ENCODE measurements at regions not wholly inside any gene's neighbourhood (a gene's known extent, or its start where the extent isn't known, plus 50 kb on each side); places are given as distances from the start of the nearest gene placed in this dataset.

DNA sequence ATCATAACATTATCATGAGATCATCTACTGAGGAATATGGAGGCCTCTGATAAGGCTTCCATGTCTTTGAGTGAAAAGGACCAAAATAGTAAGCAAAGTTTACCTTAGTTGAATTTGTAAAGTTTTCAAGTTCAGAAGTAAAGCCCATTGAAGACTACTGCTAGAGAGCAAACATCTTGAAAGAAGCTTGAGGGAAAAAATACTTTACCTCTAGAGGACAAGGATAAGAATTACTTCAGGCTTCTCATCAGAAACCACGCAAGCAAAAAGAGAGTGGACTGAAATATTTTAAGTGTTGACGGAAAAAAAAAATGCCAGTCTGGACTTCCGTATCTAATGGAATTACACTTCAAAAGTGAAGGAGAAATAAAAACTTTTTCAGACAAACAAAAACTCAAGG is 114.3 kb downstream of the MPP7 start:
- TF ChIP-seq, protein P1, sequence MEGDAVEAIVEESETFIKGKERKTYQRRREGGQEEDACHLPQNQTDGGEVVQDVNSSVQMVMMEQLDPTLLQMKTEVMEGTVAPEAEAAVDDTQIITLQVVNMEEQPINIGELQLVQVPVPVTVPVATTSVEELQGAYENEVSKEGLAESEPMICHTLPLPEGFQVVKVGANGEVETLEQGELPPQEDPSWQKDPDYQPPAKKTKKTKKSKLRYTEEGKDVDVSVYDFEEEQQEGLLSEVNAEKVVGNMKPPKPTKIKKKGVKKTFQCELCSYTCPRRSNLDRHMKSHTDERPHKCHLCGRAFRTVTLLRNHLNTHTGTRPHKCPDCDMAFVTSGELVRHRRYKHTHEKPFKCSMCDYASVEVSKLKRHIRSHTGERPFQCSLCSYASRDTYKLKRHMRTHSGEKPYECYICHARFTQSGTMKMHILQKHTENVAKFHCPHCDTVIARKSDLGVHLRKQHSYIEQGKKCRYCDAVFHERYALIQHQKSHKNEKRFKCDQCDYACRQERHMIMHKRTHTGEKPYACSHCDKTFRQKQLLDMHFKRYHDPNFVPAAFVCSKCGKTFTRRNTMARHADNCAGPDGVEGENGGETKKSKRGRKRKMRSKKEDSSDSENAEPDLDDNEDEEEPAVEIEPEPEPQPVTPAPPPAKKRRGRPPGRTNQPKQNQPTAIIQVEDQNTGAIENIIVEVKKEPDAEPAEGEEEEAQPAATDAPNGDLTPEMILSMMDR (IDR thresholded peaks at IDR 0.05 in 4 of 5, conservative IDR thresholded peaks at IDR 0.05 in 1 of 5) = no peak
- no peak for TF ChIP-seq POLR2A (IDR thresholded peaks at IDR 0.05)
